ENCODE measurements at regions not wholly inside any gene's neighbourhood (a gene's known extent, or its start where the extent isn't known, plus 50 kb on each side); places are given as distances from the start of the nearest gene placed in this dataset.
A peak's percentile ranks its signal among the peaks of the same experiment; 100 is the strongest.

DNA sequence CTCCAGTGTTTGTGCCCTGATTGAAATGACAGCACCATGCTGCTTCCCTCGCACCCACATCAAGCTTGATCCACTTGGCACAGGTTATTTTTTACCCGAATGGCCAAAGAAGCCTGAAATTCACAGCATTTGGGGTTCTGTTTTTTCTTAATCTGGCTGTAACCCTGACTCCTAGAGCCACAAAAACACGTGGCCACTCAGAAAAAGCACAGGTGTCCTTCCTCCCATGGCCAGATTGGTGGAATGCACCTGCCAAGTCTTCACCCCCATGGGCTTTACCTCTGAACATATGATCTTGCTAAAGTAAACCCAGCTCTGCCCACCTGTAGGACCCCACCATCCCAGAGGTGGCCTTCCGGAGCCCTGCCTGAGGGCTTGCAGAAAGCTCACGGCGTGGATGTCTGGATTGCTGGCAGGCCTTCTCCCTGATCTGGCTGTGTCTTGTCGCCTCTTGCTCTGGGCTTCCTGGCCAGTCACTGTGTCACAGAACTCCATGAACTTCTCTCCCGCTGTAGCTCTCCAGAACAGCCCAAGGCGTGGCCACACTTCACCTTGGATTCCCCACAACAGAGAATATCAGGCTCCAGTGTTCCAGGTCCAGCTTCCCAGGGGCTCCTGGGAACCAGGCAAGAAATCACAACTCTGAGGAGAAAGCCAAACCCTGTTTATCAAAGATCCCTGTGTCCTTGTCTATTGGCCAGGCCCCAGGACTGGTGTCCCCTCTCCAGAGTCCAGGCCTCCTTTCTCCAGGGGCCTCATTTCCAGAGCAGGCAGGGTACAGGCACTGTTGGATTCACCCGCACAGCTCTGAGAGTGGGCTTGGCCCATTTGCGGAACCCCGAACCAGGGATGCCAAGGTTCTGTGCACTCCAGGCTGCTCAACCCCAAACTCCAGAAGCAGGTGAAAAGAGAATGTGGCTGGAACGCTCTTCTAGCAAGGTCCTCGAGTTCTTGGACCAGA lies 272.5 kb downstream of the SYK start:
- Mint-ChIP-seq H3K4me1 (ENCODE audit: low read depth) (peaks cover 39% of the 10 kb centered on the region), H3K27me3 (ENCODE audit: insufficient read depth) (peaks cover 1% of the 10 kb centered on the region), H3K36me3 (ENCODE audit: low read depth) (peaks cover 13% of the 10 kb centered on the region), H3K27ac (peak overlapping the region; percentile 27), H3K9me3 (no peaks in the 10 kb centered on the region), H3K4me3 (no peak overlapping the region)
- intact Hi-C loops (cut with micrococcal nuclease): no loop called here
- no peak for DNase-seq (ENCODE audit: low spot score)

DNA sequence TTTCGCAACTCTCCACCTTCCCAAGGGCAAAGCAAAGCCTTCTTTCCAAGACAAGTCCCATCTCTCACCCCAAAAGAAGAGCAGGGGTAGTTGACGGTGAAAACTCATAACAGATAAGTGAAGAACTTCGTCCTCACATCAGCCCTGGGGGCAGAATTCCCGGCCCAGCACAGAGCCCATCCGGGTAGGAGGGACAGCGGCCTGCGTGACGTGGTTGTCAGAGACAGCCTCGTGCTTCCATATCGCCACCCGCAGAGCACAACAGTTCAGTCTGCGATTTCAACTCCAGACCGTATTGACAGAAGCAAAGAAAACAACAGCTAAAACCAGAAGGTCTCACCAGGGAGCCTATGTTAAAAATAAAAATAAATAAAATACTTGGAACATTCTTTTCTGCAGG lies 273.2 kb downstream of the SYK start:
- Mint-ChIP-seq H3K4me1 (ENCODE audit: low read depth) (peaks cover 42% of the 10 kb centered on the region), H3K9me3 (peaks cover 2% of the 10 kb centered on the region), H3K27me3 (ENCODE audit: insufficient read depth) (peaks cover 1% of the 10 kb centered on the region), H3K27ac (no peak overlapping the region), H3K4me3 (no peak overlapping the region), H3K36me3 (ENCODE audit: low read depth) (peaks cover 14% of the 10 kb centered on the region)
- DNase-seq (ENCODE audit: low spot score): no peak
- intact Hi-C loops (cut with micrococcal nuclease): no loop called here

GRCh38 chr9:91075279-91075678 lies 273.7 kb downstream of the SYK start:
- Mint-ChIP-seq H3K27me3 (ENCODE audit: insufficient read depth) (peaks cover 1% of the 10 kb centered on the region), H3K27ac (no peak overlapping the region), H3K9me3 (peaks cover 3% of the 10 kb centered on the region), H3K36me3 (ENCODE audit: low read depth) (peaks cover 17% of the 10 kb centered on the region), H3K4me1 (ENCODE audit: low read depth) (peaks cover 46% of the 10 kb centered on the region), H3K4me3 (no peak overlapping the region)
- intact Hi-C loops (cut with micrococcal nuclease): no loop called here
- no peak for DNase-seq (ENCODE audit: low spot score)

DNA sequence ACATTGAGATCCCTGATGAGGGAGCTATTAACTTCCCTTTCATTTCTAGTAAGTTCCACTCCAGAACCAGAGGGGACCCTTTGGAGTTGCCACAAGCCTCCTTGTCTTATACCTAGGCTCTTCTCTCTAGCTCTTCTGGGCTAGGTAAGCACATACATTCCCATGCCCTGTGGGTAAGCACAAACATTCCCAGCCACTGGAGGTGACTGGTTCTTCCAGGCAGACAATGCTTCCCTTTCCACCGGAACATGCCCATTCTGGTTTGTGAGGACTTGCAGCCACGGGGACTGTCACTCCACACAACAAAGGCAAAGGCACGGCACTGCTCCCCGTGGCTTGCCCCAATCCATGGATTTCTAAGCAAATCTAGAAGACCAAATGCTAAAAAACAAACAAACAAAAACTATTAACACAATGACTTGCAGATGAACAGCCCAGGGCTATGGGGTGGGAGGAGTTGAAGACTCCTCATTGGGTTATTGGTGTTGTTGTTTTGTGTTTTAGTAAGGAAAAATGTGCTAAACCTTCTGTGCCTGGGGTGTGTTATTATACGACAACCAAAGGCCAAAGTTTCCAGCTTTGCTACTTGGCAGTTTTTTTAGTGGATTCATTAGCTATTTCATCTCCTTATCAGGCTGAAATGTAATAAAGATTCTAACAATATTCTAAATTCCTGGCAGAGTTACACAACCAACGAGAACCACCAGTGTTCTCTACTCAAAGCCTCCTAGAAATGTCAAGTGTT lies 276.2 kb downstream of the SYK start:
- intact Hi-C loops (cut with micrococcal nuclease): no loop called here
- Mint-ChIP-seq H3K4me3 (no peak overlapping the region), H3K9me3 (peaks cover 3% of the 10 kb centered on the region), H3K27me3 (ENCODE audit: insufficient read depth) (peaks cover 1% of the 10 kb centered on the region), H3K4me1 (ENCODE audit: low read depth) (peaks cover 32% of the 10 kb centered on the region), H3K27ac (no peak overlapping the region), H3K36me3 (ENCODE audit: low read depth) (peaks cover 17% of the 10 kb centered on the region)
- DNase-seq (ENCODE audit: low spot score): no peak

DNA sequence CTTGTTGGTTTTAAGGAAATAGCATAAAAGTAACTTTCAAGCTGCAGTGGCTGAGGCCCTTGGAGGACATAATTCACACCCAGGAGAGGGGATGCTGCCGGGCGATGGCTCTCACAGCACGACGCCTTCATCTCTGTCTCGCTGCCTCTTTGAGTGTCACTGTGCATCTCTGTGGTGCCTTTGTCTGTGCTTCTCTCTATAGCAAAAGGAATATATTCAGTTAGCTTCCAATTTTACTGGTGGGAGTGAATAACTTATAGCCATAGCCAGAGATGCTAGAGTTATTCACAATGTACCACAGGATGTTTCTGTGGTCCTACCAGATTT lies 276.7 kb downstream of the SYK start:
- Mint-ChIP-seq H3K27ac (no peak overlapping the region), H3K9me3 (peaks cover 3% of the 10 kb centered on the region), H3K4me3 (no peak overlapping the region), H3K4me1 (ENCODE audit: low read depth) (peaks cover 29% of the 10 kb centered on the region), H3K36me3 (ENCODE audit: low read depth) (peaks cover 17% of the 10 kb centered on the region), H3K27me3 (ENCODE audit: insufficient read depth) (peaks cover 1% of the 10 kb centered on the region)
- intact Hi-C loops (cut with micrococcal nuclease): no loop called here
- DNase-seq (ENCODE audit: low spot score): no peak

DNA sequence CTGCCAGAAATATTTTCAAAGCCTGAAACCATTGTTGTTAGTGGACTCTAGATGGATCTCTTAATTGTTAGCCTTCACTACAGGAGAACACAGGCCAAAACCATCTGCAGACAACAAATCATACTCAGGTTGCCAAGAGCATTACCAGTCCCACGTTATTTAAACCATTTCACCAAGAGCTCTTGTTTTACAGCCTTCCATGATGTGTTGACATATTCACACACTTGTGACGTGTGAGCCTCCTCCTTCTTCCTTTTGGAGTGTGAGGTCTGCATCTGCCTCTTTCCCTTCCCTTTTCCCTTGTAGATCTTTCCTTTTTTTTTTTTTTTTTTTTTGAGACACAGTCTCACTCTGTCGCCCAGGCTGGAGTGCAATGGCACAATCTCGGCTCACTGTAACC lies 279.0 kb downstream of the AUH start:
- Mint-ChIP-seq H3K4me3 (no peak overlapping the region), H3K9me3 (peaks cover 3% of the 10 kb centered on the region), H3K27ac (no peak overlapping the region), H3K27me3 (ENCODE audit: insufficient read depth) (peaks cover 1% of the 10 kb centered on the region), H3K36me3 (ENCODE audit: low read depth) (peaks cover 21% of the 10 kb centered on the region), H3K4me1 (ENCODE audit: low read depth) (peaks cover 40% of the 10 kb centered on the region)
- intact Hi-C loops (cut with micrococcal nuclease): no loop called here
- no peak for DNase-seq (ENCODE audit: low spot score)

GRCh38 chr9:91084896-91085516 lies 276.7 kb downstream of the AUH start:
- Mint-ChIP-seq H3K9me3 (no peaks in the 10 kb centered on the region), H3K4me1 (ENCODE audit: low read depth) (peaks cover 42% of the 10 kb centered on the region), H3K27me3 (ENCODE audit: insufficient read depth) (no peaks in the 10 kb centered on the region), H3K4me3 (no peak overlapping the region), H3K27ac (peak overlapping the region; percentile 37), H3K36me3 (ENCODE audit: low read depth) (peaks cover 25% of the 10 kb centered on the region)
- intact Hi-C loops (cut with micrococcal nuclease): loop anchor here (5.0 kb wide), 2 partner anchors 107 to 342 kb away; no protein-coding TSS in a partner anchor
- no peak for DNase-seq (ENCODE audit: low spot score)

DNA sequence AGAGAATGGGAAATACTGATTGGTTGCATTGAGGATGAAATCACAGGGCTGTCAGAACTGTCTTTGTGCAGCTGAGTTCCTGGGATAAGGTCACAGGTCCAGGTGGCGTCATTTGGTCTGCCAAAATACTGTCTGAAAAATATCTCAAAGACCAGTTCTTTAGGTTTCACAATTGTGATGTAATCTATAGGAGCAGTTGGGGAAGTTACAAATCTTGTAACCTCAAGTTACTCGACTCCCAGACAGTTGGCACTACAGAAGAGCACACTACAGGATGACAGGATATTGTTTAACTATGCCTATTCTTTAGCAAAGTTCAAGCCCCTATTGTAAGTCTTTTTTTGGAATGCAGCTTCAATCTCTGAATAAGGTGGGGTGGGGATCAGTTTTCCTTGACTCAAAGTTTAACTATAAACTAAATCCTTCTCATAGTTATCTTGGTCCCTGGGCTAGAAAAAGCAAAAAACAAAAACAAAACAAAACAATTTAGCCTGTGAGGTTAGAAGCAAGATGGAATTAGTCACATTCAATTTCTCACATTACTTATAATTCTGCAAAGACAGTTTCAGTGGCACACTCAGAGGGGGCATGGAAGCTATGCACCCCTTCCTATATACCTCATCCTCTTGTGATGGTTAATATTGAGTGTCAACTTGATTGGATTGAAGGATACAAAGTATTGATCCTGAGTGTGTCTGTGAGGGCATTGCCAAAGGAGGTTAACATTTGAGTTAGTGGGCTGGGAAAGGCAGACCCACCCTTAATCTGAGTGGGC lies 276.0 kb downstream of the AUH start:
- DNase-seq (ENCODE audit: low spot score): no peak
- H3K36me3 Mint-ChIP-seq (ENCODE audit: low read depth): peaks cover 23% of the 10 kb centered on the region
- H3K27ac Mint-ChIP-seq: peak overlapping the region; percentile 37
- no peak overlapping the region for H3K4me3 Mint-ChIP-seq
- peaks cover 46% of the 10 kb centered on the region for H3K4me1 Mint-ChIP-seq (ENCODE audit: low read depth)
- intact Hi-C loops (cut with micrococcal nuclease): loop anchor here (5.0 kb wide), 2 partner anchors 107 to 342 kb away; no protein-coding TSS in a partner anchor
- H3K9me3 Mint-ChIP-seq: no peaks in the 10 kb centered on the region
- H3K27me3 Mint-ChIP-seq (ENCODE audit: insufficient read depth): no peaks in the 10 kb centered on the region

GRCh38 chr9:91086657-91087461 lies 274.9 kb downstream of the AUH start:
- H3K9me3 Mint-ChIP-seq: no peaks in the 10 kb centered on the region
- H3K27me3 Mint-ChIP-seq (ENCODE audit: insufficient read depth): no peaks in the 10 kb centered on the region
- intact Hi-C loops (cut with micrococcal nuclease): loop anchor here (5.0 kb wide), 2 partner anchors 105 to 340 kb away; no protein-coding TSS in a partner anchor
- peaks cover 21% of the 10 kb centered on the region for H3K36me3 Mint-ChIP-seq (ENCODE audit: low read depth)
- H3K4me3 Mint-ChIP-seq: no peak overlapping the region
- peaks cover 46% of the 10 kb centered on the region for H3K4me1 Mint-ChIP-seq (ENCODE audit: low read depth)
- H3K27ac Mint-ChIP-seq: peak overlapping the region; percentile 19
- no peak for DNase-seq (ENCODE audit: low spot score)

- intact Hi-C loops (cut with micrococcal nuclease): loop anchor here (5.0 kb wide), 2 partner anchors 105 to 340 kb away; no protein-coding TSS in a partner anchor
- Mint-ChIP-seq H3K4me1 (ENCODE audit: low read depth) (peaks cover 46% of the 10 kb centered on the region), H3K27me3 (ENCODE audit: insufficient read depth) (no peaks in the 10 kb centered on the region), H3K27ac (no peak overlapping the region), H3K36me3 (ENCODE audit: low read depth) (peaks cover 21% of the 10 kb centered on the region), H3K4me3 (no peak overlapping the region), H3K9me3 (no peaks in the 10 kb centered on the region)
- DNase-seq (ENCODE audit: low spot score): no peak
These were observed 274.3 kb downstream of the AUH start for GRCh38 chr9:91087462-91087759.

GRCh38 chr9:91089405-91090129 lies 272.2 kb downstream of the AUH start:
- intact Hi-C loops (cut with micrococcal nuclease): loop anchor here (5.0 kb wide), 2 partner anchors 103 to 338 kb away; no protein-coding TSS in a partner anchor
- Mint-ChIP-seq H3K9me3 (peaks cover 14% of the 10 kb centered on the region), H3K4me1 (ENCODE audit: low read depth) (peaks cover 54% of the 10 kb centered on the region), H3K4me3 (no peak overlapping the region), H3K27ac (peak overlapping the region; percentile 71), H3K36me3 (ENCODE audit: low read depth) (peaks cover 39% of the 10 kb centered on the region), H3K27me3 (ENCODE audit: insufficient read depth) (no peaks in the 10 kb centered on the region)
- DNase-seq (ENCODE audit: low spot score): no peak

Measured in activated T-helper 1 cell treated with anti-CD3 and anti-CD28 coated beads, Interleukin-12 subunit alpha, Interleukin-12 subunit beta, Interleukin-2, Interleukin-4 antibody, amounts not matched to agents 30 ng/mL and 10 ng/mL and 1 ng/mL, durations not matched to agents 14 hours and 24 hours and 36 hours (primary cell).